Liver (tissue), 3 donors: ENCODE measurements at regions not wholly inside any gene's neighbourhood (a gene's known extent, or its start where the extent isn't known, plus 50 kb on each side); places are given as distances from the start of the nearest gene placed in this dataset.

Source experiments
- JUND ChIP-seq, 2 donors: IDR thresholded peaks; 2 replicates each; pipeline ENCODE4 v1.6.1; 2016; ENCODE audit warnings: antibody characterized with exemption in 2 of 2
- RAD21 ChIP-seq, 2 donors: IDR thresholded peaks; 2 replicates each; pipeline ENCODE4 v1.6.1; 2016; ENCODE audit warnings: antibody characterized with exemption in 2 of 2, mild to moderate bottlenecking in 2 of 2
- TAF1 ChIP-seq: conservative IDR thresholded peaks from 2 replicates; pipeline ENCODE4 v1.6.1; 2016; ENCODE audit warnings: antibody characterized with exemption, mild to moderate bottlenecking
- YY1 ChIP-seq: IDR thresholded peaks from 2 replicates; pipeline ENCODE4 v1.6.1; 2016; ENCODE audit warnings: antibody characterized with exemption, mild to moderate bottlenecking
- TF ChIP-seq, protein P1 (sequence below): fragments of 150-350 bp; IDR thresholded peaks from 2 replicates; pipeline ENCODE4 v1.5.1; 2017; ENCODE audit warnings: improper control_type of control experiment, low read depth, low read length; ENCODE audit not compliant: missing input control
- TF ChIP-seq, protein P2 (sequence below): IDR thresholded peaks from 2 replicates; pipeline ENCODE4 v1.6.1; 2016; ENCODE audit warnings: antibody characterized with exemption
- donor health status: healthy.
- donor health status: healthy.

DNA sequence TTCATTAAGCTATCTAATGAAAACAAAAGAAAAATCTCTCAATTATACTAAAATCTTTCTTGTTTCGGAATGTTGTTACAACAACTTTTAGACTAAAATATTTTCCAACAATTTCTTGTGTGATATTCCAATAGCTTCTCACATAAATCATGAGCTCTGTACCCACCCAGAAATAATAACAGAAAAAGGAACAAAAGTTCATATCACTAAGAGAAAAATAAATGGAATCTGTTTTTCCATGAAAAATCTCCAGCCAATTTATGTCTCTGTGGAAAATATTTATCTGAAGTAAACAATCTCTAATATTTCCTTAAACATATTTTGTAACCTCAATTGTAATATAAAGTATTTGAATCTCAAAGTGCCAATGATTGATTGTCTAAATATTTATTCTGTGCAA lies 628.6 kb upstream of the ANKRD30A start:
- TF ChIP-seq, protein P1, sequence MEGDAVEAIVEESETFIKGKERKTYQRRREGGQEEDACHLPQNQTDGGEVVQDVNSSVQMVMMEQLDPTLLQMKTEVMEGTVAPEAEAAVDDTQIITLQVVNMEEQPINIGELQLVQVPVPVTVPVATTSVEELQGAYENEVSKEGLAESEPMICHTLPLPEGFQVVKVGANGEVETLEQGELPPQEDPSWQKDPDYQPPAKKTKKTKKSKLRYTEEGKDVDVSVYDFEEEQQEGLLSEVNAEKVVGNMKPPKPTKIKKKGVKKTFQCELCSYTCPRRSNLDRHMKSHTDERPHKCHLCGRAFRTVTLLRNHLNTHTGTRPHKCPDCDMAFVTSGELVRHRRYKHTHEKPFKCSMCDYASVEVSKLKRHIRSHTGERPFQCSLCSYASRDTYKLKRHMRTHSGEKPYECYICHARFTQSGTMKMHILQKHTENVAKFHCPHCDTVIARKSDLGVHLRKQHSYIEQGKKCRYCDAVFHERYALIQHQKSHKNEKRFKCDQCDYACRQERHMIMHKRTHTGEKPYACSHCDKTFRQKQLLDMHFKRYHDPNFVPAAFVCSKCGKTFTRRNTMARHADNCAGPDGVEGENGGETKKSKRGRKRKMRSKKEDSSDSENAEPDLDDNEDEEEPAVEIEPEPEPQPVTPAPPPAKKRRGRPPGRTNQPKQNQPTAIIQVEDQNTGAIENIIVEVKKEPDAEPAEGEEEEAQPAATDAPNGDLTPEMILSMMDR = no peak
- no peak for TF ChIP-seq YY1
- TF ChIP-seq RAD21 (IDR thresholded peaks at IDR 0.05) = no peak
- no peak for TF ChIP-seq JUND (IDR thresholded peaks at IDR 0.05)
- no peak for TF ChIP-seq TAF1
- TF ChIP-seq, protein P2, sequence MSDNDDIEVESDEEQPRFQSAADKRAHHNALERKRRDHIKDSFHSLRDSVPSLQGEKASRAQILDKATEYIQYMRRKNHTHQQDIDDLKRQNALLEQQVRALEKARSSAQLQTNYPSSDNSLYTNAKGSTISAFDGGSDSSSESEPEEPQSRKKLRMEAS = no peak
